Testis (tissue), 2 donors: ENCODE measurements at regions not wholly inside any gene's neighbourhood (a gene's known extent, or its start where the extent isn't known, plus 50 kb on each side); places are given as distances from the start of the nearest gene placed in this dataset.

ENCODE experiments used
- POLR2A ChIP-seq: fragments of 450-650 bp; IDR thresholded peaks from one replicate; pipeline ENCODE4 v1.6.1; 2017; ENCODE audit warnings: antibody characterized with exemption, mild to moderate bottlenecking, moderate library complexity
- TF ChIP-seq, protein P1 (sequence below), 3 experiments: fragments of 450-650 bp in 2 of 3; fragments of 200-600 bp in 1 of 3; sonication (generic) in 1 of 3; IDR thresholded peaks; one replicate each; pipeline ENCODE4 v1.5.1; 2016 to 2019; ENCODE audit warnings: antibody characterized with exemption in 3 of 3, mild to moderate bottlenecking in 2 of 3, moderate library complexity in 1 of 3

- TF ChIP-seq, protein P1, sequence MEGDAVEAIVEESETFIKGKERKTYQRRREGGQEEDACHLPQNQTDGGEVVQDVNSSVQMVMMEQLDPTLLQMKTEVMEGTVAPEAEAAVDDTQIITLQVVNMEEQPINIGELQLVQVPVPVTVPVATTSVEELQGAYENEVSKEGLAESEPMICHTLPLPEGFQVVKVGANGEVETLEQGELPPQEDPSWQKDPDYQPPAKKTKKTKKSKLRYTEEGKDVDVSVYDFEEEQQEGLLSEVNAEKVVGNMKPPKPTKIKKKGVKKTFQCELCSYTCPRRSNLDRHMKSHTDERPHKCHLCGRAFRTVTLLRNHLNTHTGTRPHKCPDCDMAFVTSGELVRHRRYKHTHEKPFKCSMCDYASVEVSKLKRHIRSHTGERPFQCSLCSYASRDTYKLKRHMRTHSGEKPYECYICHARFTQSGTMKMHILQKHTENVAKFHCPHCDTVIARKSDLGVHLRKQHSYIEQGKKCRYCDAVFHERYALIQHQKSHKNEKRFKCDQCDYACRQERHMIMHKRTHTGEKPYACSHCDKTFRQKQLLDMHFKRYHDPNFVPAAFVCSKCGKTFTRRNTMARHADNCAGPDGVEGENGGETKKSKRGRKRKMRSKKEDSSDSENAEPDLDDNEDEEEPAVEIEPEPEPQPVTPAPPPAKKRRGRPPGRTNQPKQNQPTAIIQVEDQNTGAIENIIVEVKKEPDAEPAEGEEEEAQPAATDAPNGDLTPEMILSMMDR (IDR thresholded peaks at IDR 0.05) = no peak
- TF ChIP-seq POLR2A = no peak
These were observed 245.4 kb upstream of the KRR1 start for GRCh38 chr12:75756771-75757170.
